ENCODE measurements at regions not wholly inside any gene's neighbourhood (a gene's known extent, or its start where the extent isn't known, plus 50 kb on each side); places are given as distances from the start of the nearest gene placed in this dataset.
"Not testable (repeated sequence)": the region's sequence is repeated elsewhere in the genome, so short reads cannot be mapped to it uniquely, and the experiment has no call there.

DNA sequence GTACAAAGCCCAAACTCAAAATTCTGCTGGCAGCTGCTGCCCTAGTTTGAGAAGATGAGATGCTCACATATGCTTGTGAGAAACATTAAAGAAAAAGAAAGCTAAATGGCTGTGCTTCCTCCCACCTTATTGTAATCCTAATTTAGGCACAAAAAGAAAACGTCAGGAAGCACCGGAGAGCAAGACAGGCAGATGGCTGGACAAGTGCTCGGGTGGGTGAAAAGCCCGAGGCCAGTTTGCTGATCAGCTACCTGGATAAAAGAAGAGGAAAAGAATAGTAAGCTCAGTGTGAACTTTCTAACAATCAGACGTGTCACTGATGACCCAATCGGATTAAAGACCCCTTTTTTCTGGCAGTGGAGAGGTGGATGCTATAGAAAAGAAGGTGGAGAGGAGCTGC lies 368.0 kb upstream of the ATP10A start:
- no peak overlapping the region for H3K27ac Mint-ChIP-seq

DNA sequence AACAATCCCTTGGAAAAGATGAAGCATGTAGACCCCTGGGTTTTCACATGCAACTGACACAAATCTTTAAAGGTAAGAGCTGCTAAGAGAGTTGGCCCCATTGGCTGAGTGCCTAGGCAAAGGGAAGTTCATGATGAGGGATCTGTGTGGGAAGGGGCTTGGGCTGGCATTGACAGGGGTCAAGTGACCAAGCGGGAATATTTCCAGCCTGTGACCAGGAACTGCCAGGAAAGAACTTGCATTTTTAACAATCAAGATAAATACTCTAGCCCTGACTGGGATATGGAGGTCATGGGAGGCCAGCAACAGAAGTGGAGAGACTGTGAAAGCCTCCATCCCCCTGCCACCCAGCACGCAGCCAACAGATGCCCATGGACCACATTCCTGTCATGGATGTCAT lies 361.1 kb upstream of the ATP10A start:
- CTCF ChIA-PET: no interaction called here
- Mint-ChIP-seq H3K36me3 (ENCODE audit: low read depth) (no peaks in the 10 kb centered on the region), H3K4me1 (no peaks in the 10 kb centered on the region), H3K27me3 (no peaks in the 10 kb centered on the region), H3K9me3 (peaks cover 10% of the 10 kb centered on the region), H3K4me3 (no peak overlapping the region), H3K27ac (no peak overlapping the region)
- no peak for DNase-seq
- POLR2A ChIA-PET: no interaction called here

More for the DNA sequence above, 368.0 kb upstream of the ATP10A start:
- POLR2A ChIA-PET: no interaction called here
- Mint-ChIP-seq H3K9me3 (peaks cover 8% of the 10 kb centered on the region), H3K36me3 (ENCODE audit: low read depth) (no peaks in the 10 kb centered on the region), H3K27me3 (no peaks in the 10 kb centered on the region), H3K4me3 (no peak overlapping the region), H3K4me1 (no peaks in the 10 kb centered on the region)
- CTCF ChIA-PET: no interaction called here
- no peak for DNase-seq

DNA sequence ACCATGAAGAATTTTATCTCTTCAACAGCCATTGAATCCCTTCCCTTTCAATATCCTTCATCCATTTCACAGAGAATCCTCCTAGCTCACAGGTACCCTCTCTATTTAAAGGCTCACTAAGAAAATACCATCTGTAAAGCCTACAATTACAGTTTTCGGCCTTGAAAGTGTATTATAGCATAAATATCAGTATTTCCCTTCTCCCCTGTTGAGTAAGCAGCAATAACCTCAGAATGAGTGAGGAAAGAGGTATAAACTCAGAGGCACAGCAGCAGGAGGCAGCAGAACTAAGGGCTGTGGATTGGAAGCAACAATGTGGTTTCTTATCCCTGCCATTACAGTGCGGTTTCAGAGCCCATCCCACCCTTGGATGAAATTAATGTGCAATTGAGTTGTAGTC lies 360.6 kb upstream of the ATP10A start:
- Mint-ChIP-seq H3K27me3 (no peaks in the 10 kb centered on the region), H3K9me3 (peaks cover 10% of the 10 kb centered on the region), H3K4me1 (no peaks in the 10 kb centered on the region), H3K4me3 (no peak overlapping the region), H3K27ac (no peak overlapping the region), H3K36me3 (ENCODE audit: low read depth) (no peaks in the 10 kb centered on the region)
- ChIA-PET POLR2A (no interaction called here), CTCF (no interaction called here)
- no peak for DNase-seq

DNA sequence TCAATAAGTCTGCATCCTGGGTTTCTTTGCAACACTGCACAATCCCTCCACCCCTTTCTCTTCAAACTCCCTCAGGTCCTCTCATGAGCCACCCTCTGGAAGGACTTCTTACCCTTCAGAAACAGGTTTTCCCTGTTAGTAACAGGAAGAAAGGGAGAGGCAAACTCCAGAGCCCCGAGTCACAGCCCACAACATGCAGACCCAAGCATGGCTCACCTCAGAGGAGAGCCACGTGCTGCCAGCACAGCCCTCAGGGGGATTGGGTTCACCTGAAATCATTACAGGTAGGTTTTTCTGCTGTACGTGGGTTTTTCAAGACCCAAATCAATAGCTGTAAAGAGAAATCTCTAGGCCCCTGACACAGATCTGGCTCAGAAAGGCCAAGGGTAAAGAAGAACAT lies 359.7 kb upstream of the ATP10A start:
- no peak overlapping the region for H3K4me3 Mint-ChIP-seq
- H3K27me3 Mint-ChIP-seq: no peaks in the 10 kb centered on the region
- no peaks in the 10 kb centered on the region for H3K4me1 Mint-ChIP-seq
- H3K36me3 Mint-ChIP-seq (ENCODE audit: low read depth): no peaks in the 10 kb centered on the region
- ChIA-PET CTCF (no interaction called here), POLR2A (no interaction called here)
- H3K27ac Mint-ChIP-seq: no peak overlapping the region
- DNase-seq: no peak
- H3K9me3 Mint-ChIP-seq: peaks cover 10% of the 10 kb centered on the region

DNA sequence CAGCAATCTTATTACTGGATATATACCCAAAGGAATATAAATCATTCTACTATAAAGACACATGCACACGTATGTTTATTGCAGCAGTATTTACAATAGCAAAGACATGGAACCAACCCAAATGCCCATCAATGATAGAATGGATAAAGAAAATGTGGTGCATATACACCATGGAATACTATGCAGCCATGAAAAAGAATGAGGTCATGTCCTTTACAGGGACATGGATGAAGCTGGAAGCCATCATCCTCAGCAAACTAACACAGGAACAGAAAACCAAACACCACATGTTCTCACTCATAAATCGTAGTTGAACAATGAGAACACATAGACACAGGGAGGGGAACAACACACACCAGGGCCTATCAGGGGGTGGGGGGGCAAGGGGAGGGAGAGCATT lies 353.9 kb upstream of the ATP10A start:
- CTCF ChIA-PET, H3K27ac Mint-ChIP-seq: not testable (repeated sequence)

DNA sequence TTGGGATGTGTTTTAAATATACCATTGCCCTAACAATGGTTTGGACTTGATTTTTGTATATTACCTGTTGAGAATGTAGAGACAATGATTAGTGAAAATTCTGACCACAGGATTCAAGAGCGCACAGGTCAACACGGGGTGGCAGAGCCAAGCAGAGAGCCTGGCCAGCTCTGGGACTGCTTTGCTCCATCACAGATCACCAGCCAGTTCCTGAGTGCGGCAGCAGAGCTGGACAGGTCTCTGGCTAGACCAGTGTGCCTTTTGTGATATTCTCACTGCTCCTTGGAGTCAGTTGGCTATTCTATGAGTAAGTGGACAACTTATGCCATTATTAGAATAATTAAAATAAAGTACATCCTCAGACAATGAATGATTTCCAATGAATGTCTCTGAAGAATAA lies 351.2 kb upstream of the ATP10A start:
- H3K36me3 Mint-ChIP-seq (ENCODE audit: low read depth): no peaks in the 10 kb centered on the region
- POLR2A ChIA-PET: no interaction called here
- no peak overlapping the region for H3K4me3 Mint-ChIP-seq
- peaks cover 2% of the 10 kb centered on the region for H3K9me3 Mint-ChIP-seq
- no peaks in the 10 kb centered on the region for H3K27me3 Mint-ChIP-seq
- no peak overlapping the region for H3K27ac Mint-ChIP-seq
- DNase-seq: no peak
- CTCF ChIA-PET: no interaction called here
- no peaks in the 10 kb centered on the region for H3K4me1 Mint-ChIP-seq

More for the DNA sequence above, 353.9 kb upstream of the ATP10A start:
- H3K9me3 Mint-ChIP-seq; DNase-seq; H3K36me3 Mint-ChIP-seq (ENCODE audit: low read depth); POLR2A ChIA-PET; H3K4me1 Mint-ChIP-seq; H3K4me3 Mint-ChIP-seq; H3K27me3 Mint-ChIP-seq: not testable (repeated sequence)

DNA sequence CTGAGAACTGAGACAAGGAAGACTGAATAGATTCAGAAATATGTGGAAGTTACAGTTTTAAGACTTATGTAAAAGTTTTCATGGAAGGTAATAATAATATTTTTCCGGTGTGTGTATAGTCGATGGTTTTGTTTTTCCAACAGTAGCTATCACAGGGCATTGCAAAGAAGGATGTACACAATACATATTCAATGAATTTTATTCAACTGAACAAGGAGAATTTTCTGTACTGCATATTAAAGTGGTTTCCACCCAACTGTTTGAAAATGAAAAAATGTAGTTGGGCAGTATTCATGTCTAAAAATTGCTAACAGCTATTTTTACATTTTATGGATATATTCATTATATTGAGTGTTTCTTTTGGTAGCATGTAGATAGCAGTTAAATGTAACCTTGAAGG lies 350.3 kb upstream of the ATP10A start:
- H3K27ac Mint-ChIP-seq: no peak overlapping the region
- no peaks in the 10 kb centered on the region for H3K36me3 Mint-ChIP-seq (ENCODE audit: low read depth)
- H3K4me3 Mint-ChIP-seq: no peak overlapping the region
- ChIA-PET POLR2A (no interaction called here), CTCF (no interaction called here)
- peaks cover 2% of the 10 kb centered on the region for H3K9me3 Mint-ChIP-seq
- H3K27me3 Mint-ChIP-seq: no peaks in the 10 kb centered on the region
- H3K4me1 Mint-ChIP-seq: no peaks in the 10 kb centered on the region
- DNase-seq: no peak

DNA sequence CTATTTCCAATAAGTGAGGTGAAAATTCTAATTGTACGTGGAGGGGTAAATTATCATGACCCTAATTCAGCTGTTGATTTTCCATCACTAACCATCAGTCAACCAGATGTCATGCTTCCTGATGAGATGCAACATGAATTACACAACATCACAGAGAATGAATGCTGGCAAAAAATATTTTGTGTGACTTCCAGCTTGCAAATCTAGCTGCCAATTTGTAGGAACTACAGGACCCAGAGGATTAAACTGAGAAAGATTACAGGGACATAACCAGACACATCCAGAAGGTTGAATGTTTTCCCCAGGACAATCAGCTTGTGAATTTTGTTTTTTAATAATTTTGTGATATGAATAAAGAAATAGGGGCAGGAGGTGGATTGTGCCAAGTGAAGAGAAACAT lies 349.0 kb upstream of the ATP10A start:
- Mint-ChIP-seq H3K27ac (no peak overlapping the region), H3K36me3 (ENCODE audit: low read depth) (no peaks in the 10 kb centered on the region), H3K9me3 (peaks cover 1% of the 10 kb centered on the region), H3K4me1 (no peaks in the 10 kb centered on the region), H3K27me3 (no peaks in the 10 kb centered on the region), H3K4me3 (no peak overlapping the region)
- CTCF ChIA-PET: interaction anchor here (1.7 kb wide), 1 partner anchor 20 kb away, joined by 3 read pairs; no protein-coding TSS in a partner anchor
- POLR2A ChIA-PET: no interaction called here
- DNase-seq: no peak

DNA sequence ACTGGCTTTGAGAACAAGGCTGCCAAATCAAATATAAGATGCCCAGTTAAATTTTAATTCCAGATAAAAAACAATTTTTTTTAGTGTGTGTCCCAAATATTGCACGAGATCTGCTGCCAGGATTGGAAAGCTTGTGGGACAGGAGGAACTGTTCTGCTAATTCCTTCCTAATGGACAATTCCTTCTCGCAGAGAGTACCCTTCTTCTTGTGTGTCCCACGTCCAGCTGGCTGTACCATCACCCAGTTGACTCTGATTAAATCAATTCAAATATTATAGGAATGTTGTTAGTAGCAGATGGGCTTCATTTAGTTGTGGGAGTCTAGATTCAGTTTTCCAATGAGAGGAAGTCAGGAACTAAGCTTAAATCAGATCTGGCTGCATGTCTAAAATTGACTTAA lies 347.9 kb upstream of the ATP10A start:
- H3K9me3 Mint-ChIP-seq: no peaks in the 10 kb centered on the region
- no peak overlapping the region for H3K27ac Mint-ChIP-seq
- CTCF ChIA-PET: interaction anchor here (1.7 kb wide), 1 partner anchor 21 kb away, joined by 3 read pairs; no protein-coding TSS in a partner anchor
- POLR2A ChIA-PET: no interaction called here
- DNase-seq: no peak
- no peaks in the 10 kb centered on the region for H3K36me3 Mint-ChIP-seq (ENCODE audit: low read depth)
- H3K27me3 Mint-ChIP-seq: no peaks in the 10 kb centered on the region
- no peaks in the 10 kb centered on the region for H3K4me1 Mint-ChIP-seq
- no peak overlapping the region for H3K4me3 Mint-ChIP-seq

DNA sequence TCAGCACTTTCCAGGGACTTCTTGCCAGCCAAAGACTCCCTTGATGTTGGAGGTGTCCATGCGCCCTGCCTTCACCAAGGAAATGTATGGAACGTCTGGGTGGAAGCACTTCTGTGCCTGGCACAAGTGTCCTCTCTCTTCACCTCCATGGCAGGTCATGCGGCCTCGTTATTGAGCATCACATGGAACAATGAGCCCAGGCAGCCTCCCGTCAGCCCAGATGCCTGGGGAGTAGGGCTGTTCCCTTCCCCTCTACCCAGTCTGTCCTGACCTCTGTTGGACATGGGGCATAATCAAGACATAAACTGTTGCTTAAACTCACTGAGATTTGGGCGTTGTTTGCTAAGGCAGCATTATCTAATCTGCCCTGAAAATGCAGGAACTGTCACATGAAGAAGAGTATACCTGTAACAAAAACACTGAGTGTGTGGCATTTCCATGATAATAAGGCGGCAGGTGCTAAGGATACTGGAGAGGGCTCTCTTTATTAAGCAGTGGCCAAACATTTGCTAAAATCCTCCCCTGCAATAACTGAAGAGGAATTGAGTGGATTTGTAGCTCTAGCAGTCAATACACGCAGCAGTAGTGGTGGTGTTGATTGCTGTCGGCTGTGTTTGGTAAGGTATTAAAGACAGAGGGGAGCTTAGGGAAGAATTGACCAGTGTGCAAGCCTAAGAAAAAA lies 338.2 kb upstream of the ATP10A start:
- ChIA-PET POLR2A (no interaction called here), CTCF (no interaction called here)
- Mint-ChIP-seq H3K9me3 (no peaks in the 10 kb centered on the region), H3K27me3 (no peaks in the 10 kb centered on the region), H3K4me1 (no peaks in the 10 kb centered on the region), H3K27ac (no peak overlapping the region), H3K36me3 (ENCODE audit: low read depth) (no peaks in the 10 kb centered on the region), H3K4me3 (no peak overlapping the region)
- no peak for DNase-seq

DNA sequence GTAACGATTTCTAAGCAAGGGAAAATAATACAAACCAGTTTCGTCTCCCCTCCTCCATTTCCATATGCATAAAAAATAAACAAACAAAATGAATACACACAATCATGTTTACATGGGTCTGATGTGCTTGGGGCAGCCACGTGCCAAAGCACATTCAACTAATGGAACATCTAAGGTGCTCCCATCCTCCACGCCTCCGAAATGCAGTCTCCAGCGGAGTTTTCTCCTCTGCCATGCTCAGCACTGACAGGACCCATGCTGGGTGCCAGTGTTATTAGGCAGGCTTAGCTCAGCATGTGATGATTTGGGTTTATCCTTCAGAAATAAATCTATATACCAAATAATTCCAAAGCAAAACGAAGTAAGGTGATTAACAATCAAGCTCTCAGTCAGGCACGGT lies 337.3 kb upstream of the ATP10A start:
- POLR2A ChIA-PET: no interaction called here
- CTCF ChIA-PET: no interaction called here

DNA sequence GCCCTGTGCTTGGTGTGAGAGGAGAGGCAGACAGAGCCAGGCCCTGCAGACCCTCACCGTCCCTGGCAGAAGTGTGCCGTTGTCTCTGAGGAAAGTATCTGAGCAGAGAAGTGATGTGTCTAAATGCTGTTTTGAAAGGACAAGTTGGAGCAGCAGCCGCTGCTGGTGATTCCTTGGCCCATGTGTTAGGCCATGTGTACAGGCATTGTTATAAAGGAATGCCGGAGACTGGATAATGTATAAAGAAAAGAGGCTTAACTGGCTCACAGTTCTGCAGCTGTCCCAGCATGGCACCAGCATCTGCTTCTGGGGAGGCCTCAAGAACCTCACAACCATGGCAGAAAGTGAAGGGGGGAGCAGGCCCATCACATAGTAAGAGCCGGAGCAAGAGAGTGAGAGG lies 334.6 kb upstream of the ATP10A start:
- Mint-ChIP-seq H3K27ac (no peak overlapping the region), H3K4me1 (no peaks in the 10 kb centered on the region), H3K27me3 (no peaks in the 10 kb centered on the region), H3K9me3 (no peaks in the 10 kb centered on the region), H3K36me3 (ENCODE audit: low read depth) (no peaks in the 10 kb centered on the region), H3K4me3 (no peak overlapping the region)
- ChIA-PET POLR2A (no interaction called here), CTCF (no interaction called here)
- no peak for DNase-seq

More for the DNA sequence above, 337.3 kb upstream of the ATP10A start:
- Mint-ChIP-seq H3K4me3 (no peak overlapping the region), H3K36me3 (ENCODE audit: low read depth) (no peaks in the 10 kb centered on the region), H3K9me3 (no peaks in the 10 kb centered on the region), H3K27me3 (no peaks in the 10 kb centered on the region), H3K4me1 (no peaks in the 10 kb centered on the region), H3K27ac (no peak overlapping the region)
- DNase-seq: no peak

DNA sequence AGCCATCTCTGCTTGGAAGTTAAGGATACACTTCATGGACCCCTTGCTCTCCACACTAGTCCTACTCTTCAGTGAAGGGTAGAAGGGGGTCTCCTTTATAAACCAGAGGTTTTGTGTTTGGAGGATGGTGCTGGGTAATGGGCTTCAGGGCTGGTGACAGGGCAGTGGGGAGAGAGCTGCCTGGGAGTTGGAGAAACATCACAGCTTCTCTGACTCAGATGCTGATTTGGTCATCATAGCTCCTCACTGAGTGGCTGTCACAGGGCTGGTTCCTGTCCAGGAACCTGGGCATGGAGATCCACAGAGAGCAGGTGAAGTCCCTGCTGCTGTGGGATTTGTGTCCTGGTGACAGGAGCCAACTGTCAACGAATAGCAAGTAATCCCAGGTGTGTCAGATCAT lies 333.9 kb upstream of the ATP10A start:
- POLR2A ChIA-PET: no interaction called here
- H3K4me3 Mint-ChIP-seq: no peak overlapping the region

DNA sequence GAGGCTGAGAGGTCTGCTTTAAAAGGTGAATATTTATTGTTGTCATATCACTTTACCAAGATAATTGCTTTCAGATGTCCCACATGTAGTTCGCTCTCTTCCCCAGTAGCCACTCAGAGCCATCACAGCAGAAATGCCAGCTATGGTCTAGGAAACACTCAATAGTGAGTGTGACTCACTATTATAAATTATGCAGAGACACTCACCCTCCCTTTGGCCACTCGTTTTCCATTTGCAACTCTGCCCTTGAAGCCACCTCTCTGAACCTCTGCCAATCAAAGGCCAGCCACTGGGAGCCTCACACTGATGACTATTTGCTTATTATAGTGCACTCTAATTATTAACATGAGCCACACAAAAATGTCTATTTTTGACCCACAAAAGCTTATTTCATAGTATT lies 328.1 kb upstream of the ATP10A start:
- no peak overlapping the region for H3K4me3 Mint-ChIP-seq
- no peaks in the 10 kb centered on the region for H3K27me3 Mint-ChIP-seq
- no peaks in the 10 kb centered on the region for H3K9me3 Mint-ChIP-seq
- ChIA-PET POLR2A (no interaction called here), CTCF (no interaction called here)
- H3K27ac Mint-ChIP-seq: no peak overlapping the region
- DNase-seq: no peak
- H3K36me3 Mint-ChIP-seq (ENCODE audit: low read depth): no peaks in the 10 kb centered on the region
- no peaks in the 10 kb centered on the region for H3K4me1 Mint-ChIP-seq

More for the DNA sequence above, 333.9 kb upstream of the ATP10A start:
- Mint-ChIP-seq H3K9me3 (no peaks in the 10 kb centered on the region), H3K27ac (no peak overlapping the region), H3K27me3 (no peaks in the 10 kb centered on the region), H3K36me3 (ENCODE audit: low read depth) (no peaks in the 10 kb centered on the region), H3K4me1 (no peaks in the 10 kb centered on the region)
- CTCF ChIA-PET: interaction anchor here (1.5 kb wide), 1 partner anchor 56 kb away, joined by 3 read pairs; no protein-coding TSS in a partner anchor
- no peak for DNase-seq

All from activated CD4-positive, alpha-beta memory T cell treated with anti-CD3 and anti-CD28 coated beads, Interleukin-2, amount 10 ng/mL, durations not matched to agents 7 days and 5 days (primary cell).